Esophagus muscularis mucosa (tissue), 3 donors: ENCODE measurements at regions not wholly inside any gene's neighbourhood (a gene's known extent, or its start where the extent isn't known, plus 50 kb on each side); places are given as distances from the start of the nearest gene placed in this dataset.

Experiments
- CTCF ChIP-seq, 3 experiments: fragments of 200-600 bp in 2 of 3; fragments of 450-650 bp in 1 of 3; sonication (generic) in 2 of 3; IDR thresholded peaks; one replicate each; pipeline ENCODE4 v1.5.1; 2017 to 2019; ENCODE audit warnings: antibody characterized with exemption in 3 of 3, mild to moderate bottlenecking in 2 of 3, moderate library complexity in 1 of 3
- POLR2A ChIP-seq: fragments of 450-650 bp; IDR thresholded peaks from one replicate; pipeline ENCODE4 v1.6.1; 2017; ENCODE audit warnings: antibody characterized with exemption, moderate library complexity, mild to moderate bottlenecking, low read depth
- POLR2AphosphoS5 ChIP-seq, 2 donors: sonication (generic); formaldehyde crosslinking; IDR thresholded peaks; one replicate each; pipeline ENCODE4 v1.6.1; 2017; ENCODE audit warnings: antibody characterized with exemption in 2 of 2

- TF ChIP-seq CTCF (IDR thresholded peaks at IDR 0.05), result no peak
- no peak for TF ChIP-seq POLR2A
- TF ChIP-seq POLR2AphosphoS5 (IDR thresholded peaks at IDR 0.05), result no peak
Measured at GRCh38 chr17:12567077-12568053, 98.3 kb upstream of the MYOCD start.
